ENCODE measurements at regions not wholly inside any gene's neighbourhood (a gene's known extent, or its start where the extent isn't known, plus 50 kb on each side); places are given as distances from the start of the nearest gene placed in this dataset.

DNA sequence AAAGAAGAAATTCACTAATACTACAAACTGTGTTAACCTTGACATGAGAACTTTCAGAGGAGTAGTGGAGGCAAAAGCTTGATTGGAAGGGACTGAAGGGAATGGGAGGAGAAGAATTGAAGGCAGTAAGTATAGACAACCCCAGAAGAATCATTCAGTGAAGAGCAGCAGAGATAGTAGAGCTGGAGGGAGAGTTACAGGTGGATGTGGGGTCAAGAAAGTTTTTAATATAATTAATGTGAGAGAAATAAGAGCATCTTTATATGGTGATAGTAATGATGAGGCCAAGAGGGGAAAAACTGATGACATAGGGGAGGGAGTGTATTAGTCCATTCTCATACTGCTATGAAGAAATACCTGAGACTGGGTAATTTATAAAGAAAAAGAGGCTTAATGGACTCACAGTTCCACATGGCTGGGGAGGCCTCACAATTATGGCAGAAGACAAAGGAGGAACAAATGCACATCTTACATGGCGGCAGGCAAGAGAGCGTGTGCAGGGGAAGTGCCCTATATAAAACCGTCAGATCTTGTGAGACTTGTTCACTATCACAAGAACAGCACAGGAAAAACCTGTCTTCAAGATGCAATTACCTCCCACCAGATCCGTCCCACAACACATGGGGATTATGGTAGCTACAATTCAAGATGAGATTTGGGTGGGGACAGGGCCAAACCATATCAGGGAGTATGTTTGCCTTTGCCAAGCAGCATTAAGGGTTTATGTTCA is 88.3 kb upstream of the PIK3CG start:
- TF ChIP-seq POLR2A (IDR thresholded peaks at IDR 0.05), result no peak
- no peak for TF ChIP-seq EP300 (IDR thresholded peaks at IDR 0.05)

All from upper lobe of left lung (tissue), 4 donors.